ENCODE measurements at regions not wholly inside any gene's neighbourhood (a gene's known extent, or its start where the extent isn't known, plus 50 kb on each side); places are given as distances from the start of the nearest gene placed in this dataset.
A peak's percentile ranks its signal among the peaks of the same experiment; 100 is the strongest.
"Not testable (repeated sequence)": the region's sequence is repeated elsewhere in the genome, so short reads cannot be mapped to it uniquely, and the experiment has no call there.

DNA sequence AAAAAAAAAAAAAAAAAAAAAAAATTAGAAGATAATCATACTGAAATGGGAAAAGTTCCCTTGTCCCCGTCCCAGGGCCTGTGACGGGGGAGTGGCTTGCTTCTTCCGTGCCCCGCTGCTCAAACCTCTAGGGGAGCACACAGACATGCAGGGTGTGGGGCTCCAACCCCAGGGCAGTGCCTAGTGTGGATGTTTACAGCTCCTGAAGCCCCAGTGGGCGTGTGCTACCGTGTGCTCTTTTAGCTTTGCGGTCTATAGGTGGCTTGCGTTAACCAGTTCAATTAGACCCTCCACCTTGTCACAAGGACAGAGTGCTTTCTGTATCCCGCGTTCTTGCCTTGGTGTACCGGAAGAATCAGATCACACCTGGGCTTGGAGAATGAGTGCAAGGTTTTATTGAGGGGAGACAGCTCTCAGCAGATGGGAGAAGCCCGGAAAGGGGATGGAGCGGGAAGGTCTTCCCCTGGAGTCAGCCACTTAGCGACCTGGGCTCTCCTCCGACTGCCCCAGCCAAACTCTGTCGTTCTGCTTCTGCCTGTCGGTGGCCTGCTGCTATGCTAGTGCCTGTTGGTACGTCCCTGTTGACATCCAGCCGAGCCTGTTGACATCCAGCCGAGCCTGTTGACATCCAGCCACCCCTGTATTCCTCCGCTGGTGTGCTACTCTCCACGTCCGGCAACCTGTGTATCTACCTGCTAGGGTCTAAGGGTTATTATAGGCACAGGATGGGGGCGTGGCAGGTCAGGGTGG is 569.8 kb downstream of the VGLL3 start:
- H3K9me3 ChIP-seq (ENCODE audit: control insufficient read depth in 2 of 2, low read length in 2 of 2): peaks cover 0 to 4% of the 10 kb centered on the region in 2 experiments
- H3K36me3 ChIP-seq (ENCODE audit: control insufficient read depth, insufficient read depth, low read length): no peaks in the 10 kb centered on the region
- no peak overlapping the region for H3K4me3 ChIP-seq (ENCODE audit: low read depth, low read length)
- Mint-ChIP-seq H3K27me3 (no peaks in the 10 kb centered on the region), H3K4me3 (no peak overlapping the region), H3K27ac (no peak overlapping the region), H3K4me1 (peaks cover 0 to 4% (median 0%) of the 10 kb centered on the region in 4 donors), H3K9me3 (peaks cover 0 to 29% (median 9%) of the 10 kb centered on the region in 7 donors), H3K36me3 (no peaks in the 10 kb centered on the region)
- H3K27ac ChIP-seq (ENCODE audit: insufficient read depth, low read length, poor library complexity, severe bottlenecking): no peak overlapping the region
- ATAC-seq (ENCODE audit: low read depth in 2 of 2): no peak
- no peaks in the 10 kb centered on the region for H3K4me1 ChIP-seq (ENCODE audit: control insufficient read depth, insufficient read depth, low read length, poor library complexity, severe bottlenecking)
- H3K27me3 ChIP-seq (ENCODE audit: control insufficient read depth, insufficient read depth, low read length): no peaks in the 10 kb centered on the region
- no peak for DNase-seq

DNA sequence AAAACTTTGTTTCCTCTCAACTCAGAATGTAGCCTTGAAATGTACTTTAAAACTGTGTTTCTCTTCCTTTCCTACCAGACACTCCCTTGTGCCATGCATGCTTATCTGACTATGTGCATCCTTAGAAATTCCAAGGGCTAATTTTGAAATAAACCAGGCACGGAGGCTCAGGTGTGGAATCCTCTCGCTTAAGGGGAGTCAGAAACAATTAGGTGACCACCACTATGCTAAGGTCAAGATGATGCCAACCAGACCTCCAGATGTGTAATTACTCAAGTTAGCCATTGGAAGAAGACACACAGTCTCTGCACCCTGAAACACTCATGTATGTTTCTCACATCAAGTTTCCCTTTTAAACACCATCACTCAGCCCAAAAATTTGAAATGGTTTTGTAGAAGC is 572.1 kb downstream of the VGLL3 start:
- Mint-ChIP-seq H3K4me1 (peaks cover 0 to 4% (median 0%) of the 10 kb centered on the region in 4 donors), H3K27ac (no peak overlapping the region), H3K9me3 (peaks cover 0 to 18% (median 9%) of the 10 kb centered on the region in 7 donors), H3K36me3 (no peaks in the 10 kb centered on the region), H3K27me3 (no peaks in the 10 kb centered on the region), H3K4me3 (no peak overlapping the region)
- no peaks in the 10 kb centered on the region for H3K27me3 ChIP-seq (ENCODE audit: control insufficient read depth, insufficient read depth, low read length)
- H3K4me1 ChIP-seq (ENCODE audit: control insufficient read depth, insufficient read depth, low read length, poor library complexity, severe bottlenecking): no peaks in the 10 kb centered on the region
- no peak overlapping the region for H3K27ac ChIP-seq (ENCODE audit: insufficient read depth, low read length, poor library complexity, severe bottlenecking)
- DNase-seq (no peak), ATAC-seq (ENCODE audit: low read depth in 2 of 2) (no peak)
- H3K9me3 ChIP-seq (ENCODE audit: control insufficient read depth in 2 of 2, low read length in 2 of 2): peaks cover 0 to 4% of the 10 kb centered on the region in 2 experiments
- H3K36me3 ChIP-seq (ENCODE audit: control insufficient read depth, insufficient read depth, low read length): no peaks in the 10 kb centered on the region
- no peak overlapping the region for H3K4me3 ChIP-seq (ENCODE audit: low read depth, low read length)

GRCh38 chr3:86416334-86416733 is 574.6 kb downstream of the VGLL3 start:
- Histone ChIP-seq H3K27me3 (ENCODE audit: control insufficient read depth, insufficient read depth, low read length) (no peaks in the 10 kb centered on the region), H3K36me3 (ENCODE audit: control insufficient read depth, insufficient read depth, low read length) (no peaks in the 10 kb centered on the region), H3K27ac (ENCODE audit: insufficient read depth, low read length, poor library complexity, severe bottlenecking) (no peak overlapping the region), H3K4me1 (ENCODE audit: control insufficient read depth, insufficient read depth, low read length, poor library complexity, severe bottlenecking) (no peaks in the 10 kb centered on the region), H3K4me3 (ENCODE audit: low read depth, low read length) (no peak overlapping the region), H3K9me3 (ENCODE audit: control insufficient read depth in 2 of 2, low read length in 2 of 2) (peaks cover 0 to 4% of the 10 kb centered on the region in 2 experiments)
- Mint-ChIP-seq H3K4me3 (no peak overlapping the region), H3K36me3 (no peaks in the 10 kb centered on the region), H3K27me3 (no peaks in the 10 kb centered on the region), H3K4me1 (peaks cover 0 to 4% (median 0%) of the 10 kb centered on the region in 4 donors), H3K9me3 (peaks cover 0 to 25% (median 11%) of the 10 kb centered on the region in 7 donors), H3K27ac (no peak overlapping the region)
- no peak for DNase-seq
- ATAC-seq (ENCODE audit: low read depth in 2 of 2): no peak

DNA sequence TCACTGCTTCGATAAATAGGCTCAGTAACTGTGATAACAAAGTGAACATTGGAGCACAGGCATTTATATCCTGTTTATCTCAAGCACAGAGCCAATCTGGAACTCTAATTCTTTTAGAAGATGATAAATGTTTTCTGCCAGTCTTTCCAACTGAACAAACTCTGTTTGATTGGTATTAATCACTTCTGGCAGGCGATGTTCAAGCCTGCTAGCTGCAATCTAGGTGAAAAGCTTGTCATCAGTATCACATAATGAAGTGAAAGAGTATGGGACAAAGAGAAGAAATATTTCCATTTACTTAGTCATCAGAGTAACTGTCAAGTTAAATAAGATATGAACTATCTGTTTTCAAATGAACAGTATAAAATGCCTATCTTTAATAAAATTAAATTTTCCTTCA is 577.3 kb downstream of the VGLL3 start:
- Mint-ChIP-seq H3K36me3 (no peaks in the 10 kb centered on the region), H3K27ac (no peak overlapping the region), H3K9me3 (peaks cover 0 to 25% (median 6%) of the 10 kb centered on the region in 7 donors), H3K27me3 (no peaks in the 10 kb centered on the region), H3K4me1 (no peaks in the 10 kb centered on the region), H3K4me3 (no peak overlapping the region)
- H3K9me3 ChIP-seq (ENCODE audit: control insufficient read depth in 2 of 2, low read length in 2 of 2): no peaks in the 10 kb centered on the region
- H3K4me1 ChIP-seq (ENCODE audit: control insufficient read depth, insufficient read depth, low read length, poor library complexity, severe bottlenecking): no peaks in the 10 kb centered on the region
- H3K27ac ChIP-seq (ENCODE audit: insufficient read depth, low read length, poor library complexity, severe bottlenecking): no peak overlapping the region
- H3K36me3 ChIP-seq (ENCODE audit: control insufficient read depth, insufficient read depth, low read length): no peaks in the 10 kb centered on the region
- ATAC-seq (ENCODE audit: low read depth in 2 of 2) (no peak), DNase-seq (no peak)
- H3K4me3 ChIP-seq (ENCODE audit: low read depth, low read length): no peak overlapping the region
- H3K27me3 ChIP-seq (ENCODE audit: control insufficient read depth, insufficient read depth, low read length): no peaks in the 10 kb centered on the region

GRCh38 chr3:86410587-86410986 is 580.4 kb downstream of the VGLL3 start:
- Histone ChIP-seq H3K9me3 (ENCODE audit: control insufficient read depth in 2 of 2, low read length in 2 of 2) (no peaks in the 10 kb centered on the region), H3K36me3 (ENCODE audit: control insufficient read depth, insufficient read depth, low read length) (no peaks in the 10 kb centered on the region), H3K4me3 (ENCODE audit: low read depth, low read length) (no peak overlapping the region), H3K4me1 (ENCODE audit: control insufficient read depth, insufficient read depth, low read length, poor library complexity, severe bottlenecking) (no peaks in the 10 kb centered on the region), H3K27me3 (ENCODE audit: control insufficient read depth, insufficient read depth, low read length) (no peaks in the 10 kb centered on the region), H3K27ac (ENCODE audit: insufficient read depth, low read length, poor library complexity, severe bottlenecking) (no peak overlapping the region)
- Mint-ChIP-seq H3K4me3 (no peak overlapping the region), H3K27me3 (no peaks in the 10 kb centered on the region), H3K9me3 (peaks cover 0 to 23% (median 6%) of the 10 kb centered on the region in 7 donors), H3K4me1 (no peaks in the 10 kb centered on the region), H3K27ac (no peak overlapping the region), H3K36me3 (no peaks in the 10 kb centered on the region)
- no peak for DNase-seq
- ATAC-seq (ENCODE audit: low read depth in 2 of 2): no peak

DNA sequence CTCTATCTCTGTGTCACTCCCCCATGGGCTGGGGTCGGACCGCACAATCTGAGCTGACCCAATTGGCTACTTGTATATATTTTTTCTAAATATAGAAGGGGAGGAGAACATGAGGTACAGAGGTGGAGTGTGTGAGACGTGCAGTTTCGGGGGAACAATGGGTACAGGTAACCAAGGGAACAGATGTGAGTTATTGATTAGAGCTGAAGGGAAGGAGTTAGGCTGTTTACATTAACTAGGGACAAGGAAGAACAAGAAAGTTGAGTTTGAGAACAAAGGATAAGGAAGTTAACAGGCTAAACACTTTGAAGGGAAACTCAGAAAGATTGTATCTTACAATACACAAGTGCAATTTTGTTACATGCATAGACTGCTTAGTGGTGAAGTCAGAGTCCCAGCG is 601.2 kb downstream of the VGLL3 start:
- not testable (repeated sequence) for H3K36me3 Mint-ChIP-seq; H3K9me3 ChIP-seq (ENCODE audit: control insufficient read depth in 2 of 2, low read length in 2 of 2); ATAC-seq (ENCODE audit: low read depth in 2 of 2); H3K36me3 ChIP-seq (ENCODE audit: control insufficient read depth, insufficient read depth, low read length); DNase-seq; H3K27ac ChIP-seq (ENCODE audit: insufficient read depth, low read length, poor library complexity, severe bottlenecking); H3K27me3 Mint-ChIP-seq; H3K4me3 Mint-ChIP-seq; H3K27ac Mint-ChIP-seq; H3K27me3 ChIP-seq (ENCODE audit: control insufficient read depth, insufficient read depth, low read length); H3K4me1 Mint-ChIP-seq; H3K4me1 ChIP-seq (ENCODE audit: control insufficient read depth, insufficient read depth, low read length, poor library complexity, severe bottlenecking); H3K4me3 ChIP-seq (ENCODE audit: low read depth, low read length)
- peaks cover 0 to 22% (median 5%) of the 10 kb centered on the region in 7 donors for H3K9me3 Mint-ChIP-seq

- Histone ChIP-seq H3K9me3 (ENCODE audit: control insufficient read depth in 2 of 2, low read length in 2 of 2) (peaks cover 5 to 13% of the 10 kb centered on the region in 2 experiments), H3K4me3 (ENCODE audit: low read depth, low read length) (no peak overlapping the region), H3K36me3 (ENCODE audit: control insufficient read depth, insufficient read depth, low read length) (no peaks in the 10 kb centered on the region), H3K27me3 (ENCODE audit: control insufficient read depth, insufficient read depth, low read length) (no peaks in the 10 kb centered on the region), H3K27ac (ENCODE audit: insufficient read depth, low read length, poor library complexity, severe bottlenecking) (no peak overlapping the region), H3K4me1 (ENCODE audit: control insufficient read depth, insufficient read depth, low read length, poor library complexity, severe bottlenecking) (no peaks in the 10 kb centered on the region)
- DNase-seq: no peak
- Mint-ChIP-seq H3K4me3 (peak overlapping the region in 1 of 4 donors; percentile 56), H3K4me1 (no peaks in the 10 kb centered on the region), H3K27me3 (no peaks in the 10 kb centered on the region), H3K36me3 (no peaks in the 10 kb centered on the region), H3K27ac (no peak overlapping the region), H3K9me3 (peaks cover 0 to 23% (median 7%) of the 10 kb centered on the region in 7 donors)
- no peak for ATAC-seq (ENCODE audit: low read depth in 2 of 2)
Observed at GRCh38 chr3:86388820-86389219, 602.1 kb downstream of the VGLL3 start.

DNA sequence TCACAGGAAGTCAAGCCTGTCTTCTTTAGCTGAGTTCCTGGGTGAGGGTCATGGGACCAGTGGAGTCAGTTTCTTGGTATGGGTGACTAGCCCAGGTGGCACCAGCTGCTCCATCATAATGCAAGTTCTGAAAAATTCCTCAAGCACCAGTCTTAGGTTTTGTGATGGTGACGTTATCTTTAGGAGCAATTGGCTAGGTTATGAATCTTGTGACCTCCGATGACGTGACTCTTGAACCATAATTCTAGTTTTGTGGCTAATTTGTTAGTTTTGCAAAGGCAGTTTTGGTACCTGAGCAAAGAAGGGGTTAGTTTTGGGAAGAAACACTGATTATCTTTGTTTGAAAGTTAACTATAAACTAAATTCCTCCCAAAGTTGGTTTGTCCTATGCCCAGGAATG is 608.4 kb downstream of the VGLL3 start:
- DNase-seq: no peak
- H3K27ac Mint-ChIP-seq: no peak overlapping the region
- no peaks in the 10 kb centered on the region for H3K27me3 Mint-ChIP-seq
- no peak overlapping the region for H3K4me3 ChIP-seq (ENCODE audit: low read depth, low read length)
- no peak for ATAC-seq (ENCODE audit: low read depth in 2 of 2)
- H3K9me3 Mint-ChIP-seq: peaks cover 4 to 25% (median 7%) of the 10 kb centered on the region in 7 donors
- no peaks in the 10 kb centered on the region for H3K4me1 Mint-ChIP-seq
- H3K9me3 ChIP-seq (ENCODE audit: control insufficient read depth in 2 of 2, low read length in 2 of 2): peaks cover 0 to 11% of the 10 kb centered on the region in 2 experiments
- no peak overlapping the region for H3K27ac ChIP-seq (ENCODE audit: insufficient read depth, low read length, poor library complexity, severe bottlenecking)
- H3K36me3 ChIP-seq (ENCODE audit: control insufficient read depth, insufficient read depth, low read length): no peaks in the 10 kb centered on the region
- no peaks in the 10 kb centered on the region for H3K36me3 Mint-ChIP-seq
- H3K27me3 ChIP-seq (ENCODE audit: control insufficient read depth, insufficient read depth, low read length): no peaks in the 10 kb centered on the region
- no peak overlapping the region for H3K4me3 Mint-ChIP-seq
- H3K4me1 ChIP-seq (ENCODE audit: control insufficient read depth, insufficient read depth, low read length, poor library complexity, severe bottlenecking): no peaks in the 10 kb centered on the region

Measured in CD4-positive, CD25-positive, alpha-beta regulatory T cell (primary cell).